GM19351 (cell line): ENCODE measurements at regions not wholly inside any gene's neighbourhood (a gene's known extent, or its start where the extent isn't known, plus 50 kb on each side); places are given as distances from the start of the nearest gene placed in this dataset.
"Not testable (repeated sequence)": the region's sequence is repeated elsewhere in the genome, so short reads cannot be mapped to it uniquely, and the experiment has no call there.

Source experiments
- ATAC-seq: cut with Tn5 transposase; IDR thresholded peaks from one replicate; pipeline ENCODE4 v1.9.1; 2021; ENCODE audit warnings: mild to moderate bottlenecking, moderate library complexity; ENCODE audit not compliant: unreplicated experiment

GRCh38 chr5:57429513-57430120, 53.0 kb downstream of the ACTBL2 start:
- no peak for ATAC-seq

- not testable (repeated sequence) for ATAC-seq
Observed at GRCh38 chr5:57429021-57429420, 53.6 kb downstream of the ACTBL2 start.

GRCh38 chr5:57422993-57423392, 59.6 kb downstream of the ACTBL2 start:
- ATAC-seq: no peak

GRCh38 chr5:57422341-57422740, 60.3 kb downstream of the ACTBL2 start:
- ATAC-seq: no peak

- no peak for ATAC-seq
Observed at GRCh38 chr5:57420801-57421200, 61.8 kb downstream of the ACTBL2 start.

GRCh38 chr5:57417971-57418370, 64.6 kb downstream of the ACTBL2 start:
- ATAC-seq: no peak

GRCh38 chr5:57417320-57417719, 65.3 kb downstream of the ACTBL2 start:
- ATAC-seq: no peak

- ATAC-seq: no peak
Observed at GRCh38 chr5:57416278-57416994, 66.2 kb downstream of the ACTBL2 start.

- no peak for ATAC-seq
Observed at GRCh38 chr5:57414857-57415256, 67.8 kb downstream of the ACTBL2 start.

- no peak for ATAC-seq
Observed at GRCh38 chr5:57414191-57414590, 68.4 kb downstream of the ACTBL2 start.

GRCh38 chr5:57413145-57413544, 69.5 kb downstream of the ACTBL2 start:
- ATAC-seq: no peak

- no peak for ATAC-seq
Observed at GRCh38 chr5:57412680-57413079, 69.9 kb downstream of the ACTBL2 start.

- no peak for ATAC-seq
Observed at GRCh38 chr5:57411982-57412381, 70.6 kb downstream of the ACTBL2 start.

GRCh38 chr5:57410374-57411320, 72.0 kb downstream of the ACTBL2 start:
- ATAC-seq: no peak

- ATAC-seq: no peak
Observed at GRCh38 chr5:57408714-57409113, 73.9 kb downstream of the ACTBL2 start.

GRCh38 chr5:57408285-57408684, 74.3 kb downstream of the ACTBL2 start:
- ATAC-seq: no peak

- ATAC-seq: no peak
Observed at GRCh38 chr5:57407391-57407790, 75.2 kb downstream of the ACTBL2 start.

GRCh38 chr5:57406641-57407040, 76.0 kb downstream of the ACTBL2 start:
- ATAC-seq: no peak

- ATAC-seq: no peak
Observed at GRCh38 chr5:57405984-57406383, 76.6 kb downstream of the ACTBL2 start.

- no peak for ATAC-seq
Observed at GRCh38 chr5:57402761-57403160, 79.8 kb downstream of the ACTBL2 start.

GRCh38 chr5:57402348-57402747, 80.3 kb downstream of the ACTBL2 start:
- no peak for ATAC-seq
